ENCODE measurements at regions not wholly inside any gene's neighbourhood (a gene's known extent, or its start where the extent isn't known, plus 50 kb on each side); places are given as distances from the start of the nearest gene placed in this dataset.

GRCh38 chr6:100160930-100161329, 166.9 kb upstream of the MCHR2 start:
- Histone ChIP-seq H3K4me3 (ENCODE audit: low read depth, low read length, poor library complexity, severe bottlenecking) (no peak overlapping the region), H3K36me3 (ENCODE audit: insufficient read depth, low read length, poor library complexity, severe bottlenecking) (no peaks in the 10 kb centered on the region), H3K4me1 (ENCODE audit: insufficient read depth, low read length, poor library complexity, severe bottlenecking) (no peaks in the 10 kb centered on the region), H3K9me3 (ENCODE audit: low read depth, low read length, poor library complexity, severe bottlenecking) (no peaks in the 10 kb centered on the region), H3K27me3 (replicated peaks; ENCODE audit: insufficient read depth, low read depth, low read length, poor library complexity) (no peaks in the 10 kb centered on the region), H3K27ac (ENCODE audit: low read depth, low read length, poor library complexity, severe bottlenecking) (no peak overlapping the region)
- TF ChIP-seq CTCF (conservative IDR thresholded peaks at IDR 0.05; ENCODE audit: low read depth, low read length) (no peak), EZH2 (IDR thresholded peaks at IDR 0.05; ENCODE audit: borderline replicate concordance, low read depth, low read length, poor library complexity, severe bottlenecking) (no peak)
- ChIA-PET CTCF (no interaction called here), POLR2A (ENCODE audit: low non-redundant PET) (no interaction called here)
- intact Hi-C loops (cut with micrococcal nuclease; ENCODE audit: unreplicated experiment) = no loop called here
- no TSS peak for BruUV-seq (replicated peaks)
- DNase-seq (ENCODE audit: low spot score) = no peak

- CTCF ChIA-PET = no interaction called here
Measured at GRCh38 chr6:100155141-100155540, 161.1 kb upstream of the MCHR2 start.

GRCh38 chr6:100153636-100154275, 159.7 kb upstream of the MCHR2 start:
- no peak for DNase-seq (ENCODE audit: low spot score)
- intact Hi-C loops (cut with micrococcal nuclease; ENCODE audit: unreplicated experiment) = no loop called here
- TF ChIP-seq EZH2 (IDR thresholded peaks at IDR 0.05; ENCODE audit: borderline replicate concordance, low read depth, low read length, poor library complexity, severe bottlenecking) (no peak), CTCF (conservative IDR thresholded peaks at IDR 0.05; ENCODE audit: low read depth, low read length) (no peak)
- BruUV-seq (replicated peaks) = no TSS peak
- ChIA-PET CTCF (no interaction called here), POLR2A (ENCODE audit: low non-redundant PET) (no interaction called here)
- no peaks in the 10 kb centered on the region for H3K9me3 ChIP-seq (ENCODE audit: low read depth, low read length, poor library complexity, severe bottlenecking)
- no peak overlapping the region for H3K27ac ChIP-seq (ENCODE audit: low read depth, low read length, poor library complexity, severe bottlenecking)
- H3K36me3 ChIP-seq (ENCODE audit: insufficient read depth, low read length, poor library complexity, severe bottlenecking) = no peaks in the 10 kb centered on the region
- no peak overlapping the region for H3K4me3 ChIP-seq (ENCODE audit: low read depth, low read length, poor library complexity, severe bottlenecking)
- no peaks in the 10 kb centered on the region for H3K4me1 ChIP-seq (ENCODE audit: insufficient read depth, low read length, poor library complexity, severe bottlenecking)
- no peaks in the 10 kb centered on the region for H3K27me3 ChIP-seq (replicated peaks; ENCODE audit: insufficient read depth, low read depth, low read length, poor library complexity)

More at GRCh38 chr6:100155141-100155540, 161.1 kb upstream of the MCHR2 start:
- Histone ChIP-seq H3K27ac (ENCODE audit: low read depth, low read length, poor library complexity, severe bottlenecking) (no peak overlapping the region), H3K4me3 (ENCODE audit: low read depth, low read length, poor library complexity, severe bottlenecking) (no peak overlapping the region), H3K27me3 (replicated peaks; ENCODE audit: insufficient read depth, low read depth, low read length, poor library complexity) (no peaks in the 10 kb centered on the region), H3K9me3 (ENCODE audit: low read depth, low read length, poor library complexity, severe bottlenecking) (no peaks in the 10 kb centered on the region), H3K36me3 (ENCODE audit: insufficient read depth, low read length, poor library complexity, severe bottlenecking) (no peaks in the 10 kb centered on the region), H3K4me1 (ENCODE audit: insufficient read depth, low read length, poor library complexity, severe bottlenecking) (no peaks in the 10 kb centered on the region)
- no TSS peak for BruUV-seq (replicated peaks)
- POLR2A ChIA-PET (ENCODE audit: low non-redundant PET) = no interaction called here
- intact Hi-C loops (cut with micrococcal nuclease; ENCODE audit: unreplicated experiment) = no loop called here
- TF ChIP-seq EZH2 (IDR thresholded peaks at IDR 0.05; ENCODE audit: borderline replicate concordance, low read depth, low read length, poor library complexity, severe bottlenecking) (no peak), CTCF (conservative IDR thresholded peaks at IDR 0.05; ENCODE audit: low read depth, low read length) (no peak)
- DNase-seq (ENCODE audit: low spot score) = no peak

Measured in A673 (cell line).